NCI-H345 (cell line): ENCODE measurements at regions not wholly inside any gene's neighbourhood (a gene's known extent, or its start where the extent isn't known, plus 50 kb on each side); places are given as distances from the start of the nearest gene placed in this dataset.

ENCODE experiments used
- DNase-seq: peaks from one replicate; lab custom pipeline; 2025; lab: John Stamatoyannopoulos, UW

GRCh38 chr6:6704103-6705060, 115.9 kb downstream of the LY86 start:
- peak; percentile 16 for DNase-seq

- no peak for DNase-seq
Measured at GRCh38 chr6:6705061-6705425, 116.5 kb downstream of the LY86 start.

GRCh38 chr6:6705915-6706675, 117.6 kb downstream of the LY86 start:
- DNase-seq = no peak

- no peak for DNase-seq
Measured at GRCh38 chr6:6707143-6707542, 118.6 kb downstream of the LY86 start.

GRCh38 chr6:6709106-6709505, 120.6 kb downstream of the LY86 start:
- DNase-seq = no peak

GRCh38 chr6:6711031-6711785, 122.7 kb downstream of the LY86 start:
- DNase-seq = no peak

- no peak for DNase-seq
Measured at GRCh38 chr6:6711832-6712448, 123.4 kb downstream of the LY86 start.

- DNase-seq = no peak
Measured at GRCh38 chr6:6712449-6713403, 124.2 kb downstream of the LY86 start.

- no peak for DNase-seq
Measured at GRCh38 chr6:6713657-6714056, 125.1 kb downstream of the LY86 start.

- no peak for DNase-seq
Measured at GRCh38 chr6:6714118-6714897, 125.8 kb downstream of the LY86 start.

GRCh38 chr6:6714953-6715352, 126.4 kb downstream of the LY86 start:
- DNase-seq = no peak

GRCh38 chr6:6715465-6715864, 126.9 kb downstream of the LY86 start:
- DNase-seq = no peak

GRCh38 chr6:6716998-6717763, 128.7 kb downstream of the LY86 start:
- no peak for DNase-seq

GRCh38 chr6:6717953-6718352, 129.4 kb downstream of the LY86 start:
- no peak for DNase-seq

- DNase-seq = no peak
Measured at GRCh38 chr6:6721606-6722005, 133.1 kb downstream of the LY86 start.

GRCh38 chr6:6722195-6722594, 133.7 kb downstream of the LY86 start:
- DNase-seq = no peak

GRCh38 chr6:6723361-6723760, 134.8 kb downstream of the LY86 start:
- DNase-seq = no peak

GRCh38 chr6:6723921-6724538, 135.5 kb downstream of the LY86 start:
- no peak for DNase-seq
